Suprapubic skin (tissue), 4 donors: ENCODE measurements at regions not wholly inside any gene's neighbourhood (a gene's known extent, or its start where the extent isn't known, plus 50 kb on each side); places are given as distances from the start of the nearest gene placed in this dataset.

Experiments used
- DNase-seq, 2 donors: peaks; one replicate each; pipeline ENCODE4 v3.0.0-alpha.2; 2019; ENCODE audit warnings: low spot score in 2 of 2
- H3K27ac ChIP-seq: fragments of 200-600 bp; sonication (generic); one replicate; pipeline ENCODE4 v1.5.1; 2019
- H3K27me3 ChIP-seq: fragments of 200-600 bp; sonication (generic); one replicate; pipeline ENCODE4 v1.5.1; 2019
- H3K36me3 ChIP-seq: fragments of 200-600 bp; sonication (generic); one replicate; pipeline ENCODE4 v1.5.1; 2019
- H3K4me1 ChIP-seq: fragments of 200-600 bp; sonication (generic); one replicate; pipeline ENCODE4 v1.5.1; 2019
- H3K4me3 ChIP-seq: fragments of 200-600 bp; sonication (generic); one replicate; pipeline ENCODE4 v1.5.1; 2019; ENCODE audit warnings: mild to moderate bottlenecking
- H3K9me3 ChIP-seq: fragments of 200-600 bp; sonication (generic); one replicate; pipeline ENCODE4 v1.5.1; 2019
- CTCF ChIP-seq, 2 donors: fragments of 200-600 bp in 1 of 2; fragments of 450-650 bp in 1 of 2; sonication (generic) in 1 of 2; IDR thresholded peaks; one replicate each; pipeline ENCODE4 v1.5.1; 2016 to 2019; ENCODE audit warnings: antibody characterized with exemption in 2 of 2, mild to moderate bottlenecking in 1 of 2, moderate library complexity in 1 of 2
- EP300 ChIP-seq: sonication (generic); formaldehyde crosslinking; IDR thresholded peaks from one replicate; pipeline ENCODE4 v1.6.1; 2017; ENCODE audit warnings: antibody characterized with exemption
- POLR2A ChIP-seq, 2 donors: fragments of 450-650 bp; IDR thresholded peaks; one replicate each; pipeline ENCODE4 v1.6.1; 2017; ENCODE audit warnings: antibody characterized with exemption in 2 of 2, mild to moderate bottlenecking in 2 of 2, moderate library complexity in 2 of 2
- POLR2AphosphoS5 ChIP-seq, 3 donors: sonication (generic); formaldehyde crosslinking; IDR thresholded peaks; one replicate each; pipeline ENCODE4 v1.6.1; 2017; ENCODE audit warnings: antibody characterized with exemption in 3 of 3
- WGBS: methylation state at CpG from one replicate; pipeline ENCODE4 v1.1.5; 2018; 5-methylcytosine and 5-hydroxymethylcytosine counted together

DNA sequence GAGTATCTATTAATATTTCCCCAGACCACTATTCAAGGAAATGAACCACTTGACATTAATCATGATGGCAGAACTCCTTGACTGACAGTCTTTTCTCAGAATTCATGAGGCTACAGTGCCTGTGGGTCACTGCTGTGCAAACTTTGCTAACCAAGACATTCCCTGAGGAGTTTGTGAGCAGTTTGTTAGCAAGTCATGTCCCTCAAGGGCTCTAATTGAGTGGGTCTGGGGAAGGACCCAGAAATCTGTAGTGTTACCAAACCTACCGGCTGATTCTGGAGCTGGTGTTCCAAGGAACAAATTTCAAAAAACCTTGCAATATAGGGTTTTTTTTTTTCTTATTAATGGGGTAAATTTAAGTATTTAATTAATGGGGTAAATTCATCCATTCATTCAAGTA lies 103.2 kb upstream of the VANGL1 start:
- Histone ChIP-seq H3K9me3 (no peaks in the 10 kb centered on the region), H3K27ac (no peak overlapping the region), H3K36me3 (no peaks in the 10 kb centered on the region), H3K27me3 (no peaks in the 10 kb centered on the region), H3K4me3 (no peak overlapping the region), H3K4me1 (no peaks in the 10 kb centered on the region)
- WGBS, result 76% methylated on average over 1 of the region's 1 CpG
- TF ChIP-seq POLR2A (IDR thresholded peaks at IDR 0.05), result no peak
- no peak for TF ChIP-seq CTCF (IDR thresholded peaks at IDR 0.05)
- TF ChIP-seq EP300, result no peak
- TF ChIP-seq POLR2AphosphoS5 (IDR thresholded peaks at IDR 0.05), result no peak
- DNase-seq, result no peak

- no peak overlapping the region for H3K27ac ChIP-seq
- H3K27me3 ChIP-seq, result no peaks in the 10 kb centered on the region
- H3K36me3 ChIP-seq, result no peaks in the 10 kb centered on the region
- no peaks in the 10 kb centered on the region for H3K4me1 ChIP-seq
- TF ChIP-seq EP300, result no peak
- TF ChIP-seq POLR2AphosphoS5 (IDR thresholded peaks at IDR 0.05), result no peak
- TF ChIP-seq CTCF (IDR thresholded peaks at IDR 0.05), result no peak
- no peak for TF ChIP-seq POLR2A (IDR thresholded peaks at IDR 0.05)
- H3K4me3 ChIP-seq, result no peak overlapping the region
- no peaks in the 10 kb centered on the region for H3K9me3 ChIP-seq
- DNase-seq, result no peak
Measured at GRCh38 chr1:115537415-115537814, 104.4 kb upstream of the VANGL1 start.

DNA sequence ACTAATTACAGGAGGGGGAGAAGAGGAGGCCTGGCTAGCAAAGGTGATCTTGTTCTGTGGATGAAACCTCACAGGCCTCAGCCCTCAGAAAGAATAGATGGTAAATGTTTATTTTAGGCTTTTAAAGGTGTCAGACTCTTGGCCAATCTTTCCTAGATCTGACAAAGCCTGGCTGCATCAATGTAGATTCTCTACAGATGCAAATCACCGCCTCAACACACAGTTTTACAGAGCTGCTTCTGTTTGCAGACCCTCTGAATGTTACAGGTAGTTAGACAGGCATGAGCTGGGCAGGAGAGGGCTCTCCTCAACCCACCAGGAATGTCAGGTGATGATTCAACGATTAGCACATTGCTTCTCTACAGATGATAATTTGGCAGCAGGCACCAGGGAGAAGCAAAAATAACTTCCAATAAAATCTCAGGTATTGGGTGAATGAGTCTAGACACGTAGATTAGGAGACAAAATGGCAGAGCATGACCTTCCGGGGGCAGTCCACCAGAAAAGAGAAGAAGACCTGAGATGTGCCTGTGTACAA lies 105.4 kb upstream of the VANGL1 start:
- no peak overlapping the region for H3K27ac ChIP-seq
- no peak overlapping the region for H3K4me3 ChIP-seq
- 78% methylated on average over 4 of the region's 4 CpGs for WGBS
- H3K9me3 ChIP-seq, result no peaks in the 10 kb centered on the region
- no peaks in the 10 kb centered on the region for H3K27me3 ChIP-seq
- H3K4me1 ChIP-seq, result no peaks in the 10 kb centered on the region
- no peak for DNase-seq
- TF ChIP-seq CTCF (IDR thresholded peaks at IDR 0.05) (no peak), EP300 (no peak), POLR2A (IDR thresholded peaks at IDR 0.05) (no peak), POLR2AphosphoS5 (IDR thresholded peaks at IDR 0.05) (no peak)
- H3K36me3 ChIP-seq, result no peaks in the 10 kb centered on the region

GRCh38 chr1:115534106-115534505 lies 107.7 kb upstream of the VANGL1 start:
- no peak for DNase-seq
- Histone ChIP-seq H3K9me3 (no peaks in the 10 kb centered on the region), H3K36me3 (no peaks in the 10 kb centered on the region), H3K4me3 (no peak overlapping the region), H3K27me3 (no peaks in the 10 kb centered on the region), H3K4me1 (no peaks in the 10 kb centered on the region), H3K27ac (no peak overlapping the region)
- WGBS, result 100% methylated on average over 1 of the region's 1 CpG
- TF ChIP-seq EP300, result no peak
- TF ChIP-seq POLR2A (IDR thresholded peaks at IDR 0.05), result no peak
- no peak for TF ChIP-seq POLR2AphosphoS5 (IDR thresholded peaks at IDR 0.05)
- TF ChIP-seq CTCF (IDR thresholded peaks at IDR 0.05), result no peak

DNA sequence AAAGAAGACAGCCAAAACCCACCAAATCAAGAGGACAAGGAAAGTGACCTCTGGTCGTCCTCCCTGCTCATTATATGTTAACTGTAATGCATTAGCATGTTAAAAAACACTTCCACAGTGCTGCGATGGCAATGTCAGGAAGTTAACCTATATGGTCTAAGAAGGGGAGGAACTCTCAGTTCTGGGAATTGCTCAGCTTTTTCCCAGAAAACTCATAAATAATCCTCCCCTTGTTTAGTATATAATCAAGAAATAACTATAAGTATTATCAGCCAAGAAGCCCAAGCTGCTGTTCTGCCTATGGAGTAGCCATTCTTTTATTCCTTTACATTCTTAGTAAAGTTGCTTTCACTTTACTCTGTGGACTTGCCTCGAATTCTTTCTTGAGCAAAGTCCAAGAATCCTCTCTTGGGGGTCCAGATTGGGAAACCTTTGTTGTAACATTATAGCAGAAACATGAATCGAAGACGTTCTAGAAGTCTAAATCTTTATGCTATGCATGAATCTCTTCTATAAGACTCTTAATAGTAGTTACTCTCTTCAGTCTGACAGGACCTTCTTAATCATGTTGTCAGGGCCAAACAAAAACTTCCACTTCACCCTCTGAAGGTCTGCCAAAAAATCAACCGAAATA lies 110.0 kb upstream of the VANGL1 start:
- no peaks in the 10 kb centered on the region for H3K4me1 ChIP-seq
- TF ChIP-seq POLR2A (IDR thresholded peaks at IDR 0.05), result no peak
- TF ChIP-seq CTCF (IDR thresholded peaks at IDR 0.05), result no peak
- no peak for TF ChIP-seq POLR2AphosphoS5 (IDR thresholded peaks at IDR 0.05)
- TF ChIP-seq EP300, result no peak
- H3K27me3 ChIP-seq, result no peaks in the 10 kb centered on the region
- no peak overlapping the region for H3K4me3 ChIP-seq
- 52% methylated on average over 6 of the region's 6 CpGs for WGBS
- no peaks in the 10 kb centered on the region for H3K36me3 ChIP-seq
- no peak overlapping the region for H3K27ac ChIP-seq
- no peaks in the 10 kb centered on the region for H3K9me3 ChIP-seq
- no peak for DNase-seq
